ENCODE measurements at regions not wholly inside any gene's neighbourhood (a gene's known extent, or its start where the extent isn't known, plus 50 kb on each side); places are given as distances from the start of the nearest gene placed in this dataset.

- no peak for TF ChIP-seq GATA3 (IDR thresholded peaks at IDR 0.05; ENCODE audit: low read depth, low read length)
- TF ChIP-seq GATA2 (IDR thresholded peaks at IDR 0.05; ENCODE audit: low read depth, low read length), result no peak
Measured at GRCh38 chr16:86893506-86893905, 315.2 kb downstream of the FOXL1 start.

- TF ChIP-seq GATA3 (IDR thresholded peaks at IDR 0.05; ENCODE audit: low read depth, low read length) (no peak), GATA2 (IDR thresholded peaks at IDR 0.05; ENCODE audit: low read depth, low read length) (no peak)
Measured at GRCh38 chr16:86894029-86894567, 315.7 kb downstream of the FOXL1 start.

GRCh38 chr16:86894925-86895324 is 316.6 kb downstream of the FOXL1 start:
- TF ChIP-seq GATA2 (IDR thresholded peaks at IDR 0.05; ENCODE audit: low read depth, low read length) (no peak), GATA3 (IDR thresholded peaks at IDR 0.05; ENCODE audit: low read depth, low read length) (no peak)

- no peak for TF ChIP-seq GATA3 (IDR thresholded peaks at IDR 0.05; ENCODE audit: low read depth, low read length)
- TF ChIP-seq GATA2 (IDR thresholded peaks at IDR 0.05; ENCODE audit: low read depth, low read length), result no peak
Measured at GRCh38 chr16:86895606-86896005, 317.3 kb downstream of the FOXL1 start.

- no peak for TF ChIP-seq GATA2 (IDR thresholded peaks at IDR 0.05; ENCODE audit: low read depth, low read length)
- TF ChIP-seq GATA3 (IDR thresholded peaks at IDR 0.05; ENCODE audit: low read depth, low read length), result no peak
Measured at GRCh38 chr16:86896976-86897375, 318.6 kb downstream of the FOXL1 start.

- no peak for TF ChIP-seq GATA2 (IDR thresholded peaks at IDR 0.05; ENCODE audit: low read depth, low read length)
- TF ChIP-seq GATA3 (IDR thresholded peaks at IDR 0.05; ENCODE audit: low read depth, low read length), result no peak
Measured at GRCh38 chr16:86897486-86897885, 319.1 kb downstream of the FOXL1 start.

DNA sequence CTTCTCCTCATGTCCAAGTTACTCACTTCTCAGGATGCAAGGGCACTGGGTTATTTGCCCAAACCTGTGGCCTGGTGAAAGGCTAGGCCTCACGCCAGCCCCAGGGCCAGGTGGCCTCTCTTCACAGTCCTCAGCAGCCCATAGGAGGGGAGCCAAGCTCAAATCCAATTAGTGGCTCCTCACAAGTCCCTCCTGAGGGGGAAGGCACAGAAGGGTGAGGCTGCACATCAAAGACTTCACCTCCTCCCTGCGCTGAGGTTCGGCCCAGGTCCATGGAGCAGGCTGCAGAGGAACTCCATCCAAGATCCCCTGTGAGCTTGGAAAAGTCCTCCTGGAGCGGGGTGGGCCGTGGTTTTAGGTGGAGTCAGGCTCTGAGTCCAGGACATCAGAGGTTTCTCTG is 320.0 kb downstream of the FOXL1 start:
- TF ChIP-seq GATA3 (IDR thresholded peaks at IDR 0.05; ENCODE audit: low read depth, low read length) (no peak), GATA2 (IDR thresholded peaks at IDR 0.05; ENCODE audit: low read depth, low read length) (no peak)

DNA sequence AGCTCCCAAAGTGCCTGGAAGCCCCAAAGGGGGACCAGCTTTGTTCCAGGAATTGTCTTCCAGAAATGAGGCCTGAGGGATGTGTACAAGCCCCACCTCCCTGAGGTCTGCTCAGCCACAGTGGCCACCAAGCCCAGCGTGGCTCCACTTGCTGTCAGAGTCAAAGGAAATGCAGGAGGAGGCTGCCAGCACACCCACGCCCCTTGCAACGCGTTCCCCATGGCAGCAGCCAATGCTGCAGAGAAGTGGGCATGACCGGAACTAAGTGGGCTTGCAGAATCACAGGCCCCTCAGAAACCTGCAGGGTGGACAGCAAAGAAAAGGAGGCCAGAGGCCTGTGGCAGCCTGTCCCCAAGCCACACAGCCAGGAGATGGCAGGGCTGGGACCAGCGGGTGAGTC is 320.8 kb downstream of the FOXL1 start:
- TF ChIP-seq GATA3 (IDR thresholded peaks at IDR 0.05; ENCODE audit: low read depth, low read length), result no peak
- no peak for TF ChIP-seq GATA2 (IDR thresholded peaks at IDR 0.05; ENCODE audit: low read depth, low read length)

DNA sequence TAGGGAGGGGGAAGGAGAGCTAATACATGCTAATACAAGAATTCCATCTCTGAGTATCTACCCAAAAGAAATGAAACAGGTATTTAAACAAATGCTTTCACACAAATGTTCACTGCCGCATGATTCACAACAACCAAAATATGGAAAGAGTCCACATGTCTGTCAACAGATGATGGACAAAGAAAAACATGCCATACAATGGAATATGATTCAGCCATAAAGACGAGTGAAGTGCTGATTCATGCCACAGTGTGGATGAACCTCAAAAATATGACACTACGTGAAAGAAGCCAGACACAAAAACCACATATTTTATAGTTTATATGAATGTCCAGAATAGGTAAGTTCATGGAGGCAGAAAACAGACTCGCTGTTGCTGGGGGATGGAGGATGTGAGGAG is 321.4 kb downstream of the FOXL1 start:
- no peak for TF ChIP-seq GATA3 (IDR thresholded peaks at IDR 0.05; ENCODE audit: low read depth, low read length)
- TF ChIP-seq GATA2 (IDR thresholded peaks at IDR 0.05; ENCODE audit: low read depth, low read length), result no peak

DNA sequence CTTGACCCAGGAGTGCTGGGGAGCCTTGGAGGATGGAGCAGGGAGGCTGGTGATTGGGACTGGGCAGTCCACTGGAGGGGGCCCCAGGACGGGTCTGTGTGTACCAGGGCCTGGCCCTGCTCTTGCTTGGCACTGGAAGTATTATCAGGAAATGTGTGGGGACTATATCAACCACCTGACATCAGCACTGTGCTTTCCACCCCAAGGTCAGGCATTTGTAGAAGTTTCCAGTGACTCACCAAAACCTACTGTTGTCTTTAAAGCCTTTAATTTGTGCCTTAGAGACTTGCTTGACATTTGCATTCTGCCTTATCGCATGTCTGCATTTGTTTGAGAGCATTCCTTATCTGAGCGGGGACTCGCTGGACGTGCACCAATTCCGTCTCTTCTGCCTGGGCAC is 323.1 kb downstream of the FOXL1 start:
- TF ChIP-seq GATA3 (IDR thresholded peaks at IDR 0.05; ENCODE audit: low read depth, low read length), result no peak
- TF ChIP-seq GATA2 (IDR thresholded peaks at IDR 0.05; ENCODE audit: low read depth, low read length), result no peak

DNA sequence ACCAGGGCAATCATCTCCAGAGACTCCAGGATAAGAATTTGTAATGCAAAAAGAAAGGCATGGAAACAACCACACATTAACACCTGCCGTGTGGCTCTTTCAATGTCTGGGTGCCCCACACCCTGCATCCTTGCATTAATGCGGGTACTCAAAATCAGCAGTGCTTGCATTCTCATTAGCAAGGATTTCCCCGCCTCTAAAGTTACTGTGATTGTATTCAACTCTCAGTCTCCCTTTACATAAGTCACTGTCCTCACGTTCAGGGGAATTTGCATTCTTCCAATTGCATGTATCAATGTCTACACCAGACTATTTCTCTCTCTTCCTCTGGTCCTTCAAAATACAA is 324.3 kb downstream of the FOXL1 start:
- TF ChIP-seq GATA2 (IDR thresholded peaks at IDR 0.05; ENCODE audit: low read depth, low read length) (no peak), GATA3 (IDR thresholded peaks at IDR 0.05; ENCODE audit: low read depth, low read length) (no peak)

GRCh38 chr16:86903068-86903467 is 324.7 kb downstream of the FOXL1 start:
- TF ChIP-seq GATA3 (IDR thresholded peaks at IDR 0.05; ENCODE audit: low read depth, low read length) (no peak), GATA2 (IDR thresholded peaks at IDR 0.05; ENCODE audit: low read depth, low read length) (no peak)

DNA sequence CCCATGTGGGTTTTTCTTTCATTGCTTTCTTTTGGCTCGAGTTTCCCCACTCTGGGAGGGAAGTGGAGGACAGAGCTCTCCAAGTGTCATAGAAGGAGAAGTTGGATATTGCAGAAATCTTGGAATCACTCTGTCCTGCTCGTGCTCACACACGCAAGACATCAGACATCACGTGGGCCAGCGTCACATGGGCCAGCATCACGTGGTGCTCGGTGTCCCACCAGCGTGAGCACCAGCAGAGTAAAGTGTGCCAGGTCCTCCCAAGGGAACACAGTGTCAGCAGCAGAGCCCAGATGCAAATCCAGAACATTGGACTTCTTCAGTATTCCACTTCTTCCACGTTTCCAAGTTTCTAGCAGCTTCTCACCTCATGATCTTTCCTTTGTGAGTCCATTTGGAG is 327.0 kb downstream of the FOXL1 start:
- no peak for TF ChIP-seq GATA3 (IDR thresholded peaks at IDR 0.05; ENCODE audit: low read depth, low read length)

- TF ChIP-seq GATA2 (IDR thresholded peaks at IDR 0.05; ENCODE audit: low read depth, low read length), result no peak
- TF ChIP-seq GATA3 (IDR thresholded peaks at IDR 0.05; ENCODE audit: low read depth, low read length), result no peak
Measured at GRCh38 chr16:86906623-86907022, 328.3 kb downstream of the FOXL1 start.

- TF ChIP-seq GATA2 (IDR thresholded peaks at IDR 0.05; ENCODE audit: low read depth, low read length) (no peak), GATA3 (IDR thresholded peaks at IDR 0.05; ENCODE audit: low read depth, low read length) (no peak)
Measured at GRCh38 chr16:86909359-86910160, 331.2 kb downstream of the FOXL1 start.
